ENCODE measurements at regions not wholly inside any gene's neighbourhood (a gene's known extent, or its start where the extent isn't known, plus 50 kb on each side); places are given as distances from the start of the nearest gene placed in this dataset.

GRCh38 chr3:74751775-74752174 is 137.3 kb upstream of the CNTN3 start:
- TF ChIP-seq CTCF (IDR thresholded peaks at IDR 0.05) = no peak
- TF ChIP-seq POLR2A (IDR thresholded peaks at IDR 0.05) = no peak
